ENCODE measurements at regions not wholly inside any gene's neighbourhood (a gene's known extent, or its start where the extent isn't known, plus 50 kb on each side); places are given as distances from the start of the nearest gene placed in this dataset.

- no peak for DNase-seq
Observed at GRCh38 chr1:163655565-163655964, 333.8 kb downstream of the NUF2 start.

- no peak for DNase-seq
Observed at GRCh38 chr1:163656095-163656759, 334.5 kb downstream of the NUF2 start.

- no peak for DNase-seq
Observed at GRCh38 chr1:163657719-163658118, 336.0 kb downstream of the NUF2 start.

GRCh38 chr1:163661391-163661790 lies 339.6 kb downstream of the NUF2 start:
- peak in 6 of 56 donors; percentile 0 to 28 (median 6) for DNase-seq

GRCh38 chr1:163664671-163665335 lies 343.0 kb downstream of the NUF2 start:
- no peak for DNase-seq

- DNase-seq: no peak
Observed at GRCh38 chr1:163668472-163668871, 346.7 kb downstream of the NUF2 start.

- no peak for DNase-seq
Observed at GRCh38 chr1:163670989-163671757, 349.4 kb downstream of the NUF2 start.

GRCh38 chr1:163672976-163673758 lies 351.4 kb downstream of the NUF2 start:
- peak in 3 of 56 donors; percentile 2 to 18 (median 4) for DNase-seq

- DNase-seq: no peak
Observed at GRCh38 chr1:163673759-163674151, 352.0 kb downstream of the NUF2 start.

- DNase-seq: no peak
Observed at GRCh38 chr1:163674236-163674635, 352.5 kb downstream of the NUF2 start.

GRCh38 chr1:163684785-163685184 lies 363.0 kb downstream of the NUF2 start:
- DNase-seq: no peak

- no peak for DNase-seq
Observed at GRCh38 chr1:163692266-163692665, 370.5 kb downstream of the NUF2 start.

GRCh38 chr1:163697137-163697536 lies 375.4 kb downstream of the NUF2 start:
- DNase-seq: no peak

- no peak for DNase-seq
Observed at GRCh38 chr1:163701783-163702374, 380.1 kb downstream of the NUF2 start.

- no peak for DNase-seq
Observed at GRCh38 chr1:163703794-163704193, 382.0 kb downstream of the NUF2 start.

GRCh38 chr1:163706915-163707314 lies 385.2 kb downstream of the NUF2 start:
- no peak for DNase-seq

- DNase-seq: no peak
Observed at GRCh38 chr1:163709636-163710035, 387.9 kb downstream of the NUF2 start.

GRCh38 chr1:163712321-163712720 lies 390.6 kb downstream of the NUF2 start:
- DNase-seq: no peak

- DNase-seq: no peak
Observed at GRCh38 chr1:163720294-163720693, 398.5 kb downstream of the NUF2 start.

GRCh38 chr1:163725551-163725950 lies 403.8 kb downstream of the NUF2 start:
- no peak for DNase-seq

- DNase-seq: peak in 2 of 56 donors; percentile 3 to 6
Observed at GRCh38 chr1:163730411-163730821, 408.7 kb downstream of the NUF2 start.
